ENCODE measurements at regions not wholly inside any gene's neighbourhood (a gene's known extent, or its start where the extent isn't known, plus 50 kb on each side); places are given as distances from the start of the nearest gene placed in this dataset.

GRCh38 chr2:67802291-67802690 is 260.5 kb downstream of the C1D start:
- no peak for DNase-seq (ENCODE audit: low spot score in 2 of 2)
- FAIRE-seq = no peak

DNA sequence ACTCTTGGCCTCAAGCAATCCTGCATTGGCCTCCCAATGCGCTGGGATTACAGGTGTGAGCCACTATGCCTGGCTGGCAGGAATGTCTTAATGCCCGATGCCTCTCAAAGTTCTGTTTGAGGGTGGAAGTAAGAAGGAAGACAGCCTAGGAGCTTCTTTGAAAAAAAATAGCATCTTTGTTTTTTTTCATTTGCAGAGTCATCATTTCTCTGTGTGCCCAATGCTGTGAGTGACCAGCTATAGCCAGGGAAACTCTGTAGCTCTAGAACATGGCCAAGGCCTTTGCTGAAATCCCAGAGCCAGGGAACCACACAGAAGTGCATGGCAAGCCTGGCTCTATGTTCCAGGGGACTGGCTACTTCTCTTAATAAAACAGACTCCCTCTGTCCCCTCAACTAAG is 260.0 kb downstream of the C1D start:
- DNase-seq (ENCODE audit: low spot score in 2 of 2) (no peak), FAIRE-seq (no peak)

DNA sequence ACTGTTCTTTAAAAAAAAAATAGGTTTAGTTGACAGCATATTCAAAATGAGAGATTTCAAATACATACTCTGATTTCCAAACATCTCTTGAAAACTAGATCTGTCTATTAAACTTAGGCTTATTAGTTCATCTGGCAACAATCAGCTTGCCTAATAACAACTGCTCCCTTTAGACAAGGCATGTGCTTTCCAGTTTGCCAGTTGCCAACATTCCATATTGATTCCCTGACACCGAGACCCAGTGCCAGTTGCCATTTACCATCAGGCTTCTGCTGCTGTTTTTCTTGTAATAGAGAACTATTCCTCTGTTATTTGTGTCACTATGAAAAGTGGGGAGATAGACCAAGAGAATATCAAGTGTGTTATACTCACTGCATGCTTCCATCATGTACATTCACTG is 256.0 kb downstream of the C1D start:
- no peak for DNase-seq (ENCODE audit: low spot score in 2 of 2)
- no peak for FAIRE-seq

GRCh38 chr2:67808112-67808511 is 254.7 kb downstream of the C1D start:
- FAIRE-seq (no peak), DNase-seq (ENCODE audit: low spot score in 2 of 2) (no peak)

DNA sequence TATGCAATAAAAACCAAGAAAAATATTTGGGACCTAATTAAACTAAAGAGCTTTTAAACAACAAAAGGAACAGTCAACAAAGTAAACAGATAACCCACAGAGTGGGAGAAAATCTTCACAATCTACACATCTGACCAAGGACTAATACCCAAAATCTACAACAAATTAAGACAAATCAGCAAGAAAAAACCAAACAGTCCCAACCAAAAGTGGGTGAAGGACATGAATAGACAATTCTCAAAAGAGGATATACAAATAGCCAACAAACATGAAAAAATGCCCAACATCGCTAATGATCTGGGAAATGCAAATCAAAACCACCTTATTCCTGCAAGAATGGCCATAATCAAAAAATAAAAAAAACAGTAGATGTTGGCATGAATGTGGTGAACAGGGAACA is 250.1 kb downstream of the C1D start:
- no peak for FAIRE-seq
- no peak for DNase-seq (ENCODE audit: low spot score in 2 of 2)

DNA sequence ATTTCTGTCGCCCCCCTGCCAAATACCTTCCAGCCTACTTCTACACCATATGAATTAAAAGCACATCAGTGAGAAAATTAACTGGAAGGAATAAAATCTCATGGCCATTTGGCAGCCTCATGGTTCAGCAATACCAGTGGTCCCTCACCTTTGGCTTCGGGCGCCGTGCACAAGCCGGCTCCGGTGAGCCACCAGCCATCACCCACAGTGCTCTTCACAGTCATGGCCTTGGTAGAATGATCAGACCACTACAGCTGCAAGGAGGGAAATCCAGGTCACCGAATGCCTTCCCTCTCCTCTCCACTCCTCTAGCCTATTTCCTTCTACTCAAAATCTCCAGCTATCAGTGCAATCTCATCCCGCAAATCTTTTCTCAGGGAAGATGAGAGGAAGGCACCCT is 239.1 kb downstream of the C1D start:
- DNase-seq (ENCODE audit: low spot score in 2 of 2) (no peak), FAIRE-seq (no peak)

DNA sequence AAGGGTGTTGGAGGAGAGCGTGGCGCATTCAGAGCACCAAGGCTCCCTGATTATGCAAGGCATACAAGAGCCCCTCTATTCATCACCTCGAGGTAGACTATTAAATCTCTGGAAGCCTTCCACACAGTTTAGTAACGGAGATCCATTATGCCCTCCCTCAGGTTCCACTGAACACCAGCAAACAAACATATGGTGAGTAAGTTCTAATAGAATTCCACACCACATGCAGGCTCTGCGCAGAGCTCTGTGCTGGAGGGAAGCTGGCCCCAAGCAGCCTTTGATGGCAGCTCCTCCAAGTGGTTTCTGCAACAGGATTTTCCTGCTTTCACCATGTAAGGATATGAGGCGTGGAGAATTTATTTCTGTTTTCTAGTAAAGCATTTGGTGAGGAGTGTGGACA is 238.6 kb downstream of the C1D start:
- DNase-seq (ENCODE audit: low spot score in 2 of 2) = no peak
- no peak for FAIRE-seq

- no peak for FAIRE-seq
These were observed 237.3 kb downstream of the C1D start for GRCh38 chr2:67825476-67825875.

GRCh38 chr2:67828066-67828465 is 234.7 kb downstream of the C1D start:
- FAIRE-seq (no peak), DNase-seq (ENCODE audit: low spot score in 2 of 2) (no peak)

More at GRCh38 chr2:67825476-67825875, 237.3 kb downstream of the C1D start:
- no peak for DNase-seq (ENCODE audit: low spot score in 2 of 2)

DNA sequence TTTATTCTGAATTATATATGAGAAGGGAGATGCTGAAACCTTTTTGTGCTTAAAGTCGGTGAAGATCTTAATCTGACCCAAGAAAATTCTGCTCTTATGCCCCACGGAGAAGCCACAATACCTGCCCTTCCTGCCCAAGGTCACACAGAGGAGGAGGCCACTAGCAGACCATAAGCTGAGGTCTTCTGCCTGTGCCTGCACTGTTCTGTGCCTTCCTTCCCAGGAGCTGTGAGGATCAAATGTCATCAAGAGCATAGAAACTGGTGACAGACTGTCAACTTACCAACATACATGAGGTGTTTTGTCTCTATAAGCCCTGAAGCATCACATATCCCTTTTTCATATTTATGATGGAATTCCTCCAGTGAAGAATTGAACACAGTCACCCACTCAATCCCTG is 233.3 kb downstream of the C1D start:
- FAIRE-seq (no peak), DNase-seq (ENCODE audit: low spot score in 2 of 2) (no peak)

DNA sequence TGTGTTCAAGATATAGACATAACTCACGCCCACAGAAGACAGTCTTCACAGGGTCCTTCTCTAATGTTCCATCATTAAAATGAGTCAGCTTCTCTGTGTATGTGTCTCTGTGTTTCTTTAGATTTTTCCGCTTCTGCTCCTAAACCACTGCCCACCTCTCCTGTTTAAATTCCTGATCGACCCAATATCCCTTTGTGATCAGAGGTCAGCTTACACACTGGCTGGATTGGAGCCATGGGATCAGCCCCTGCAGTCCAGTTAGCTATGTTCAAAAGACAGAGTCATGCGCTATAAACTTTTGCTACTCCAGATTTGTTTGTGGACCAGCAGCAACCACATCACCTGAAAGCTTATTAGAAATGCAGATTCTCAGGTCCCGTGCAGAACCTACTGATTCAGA is 229.2 kb downstream of the C1D start:
- no peak for FAIRE-seq

DNA sequence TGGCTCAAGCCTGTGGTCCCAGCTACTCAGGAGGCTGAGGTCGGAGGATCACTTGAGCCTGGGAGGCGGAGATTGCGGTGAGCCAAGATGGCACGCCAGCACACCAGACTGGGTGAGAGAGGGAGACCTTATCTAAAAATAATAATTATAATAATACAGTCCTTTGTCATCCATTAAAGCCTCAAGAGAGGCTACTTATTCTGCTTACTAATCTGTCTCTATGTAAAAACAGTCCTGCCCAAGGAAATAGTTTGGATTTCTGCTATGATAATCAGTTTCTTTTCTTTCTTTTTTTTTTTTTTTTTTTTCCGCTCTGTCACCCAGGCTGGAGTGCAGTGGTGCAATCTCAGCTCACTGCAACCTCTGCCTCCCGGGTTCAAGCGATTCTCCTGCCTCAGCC is 228.3 kb downstream of the C1D start:
- FAIRE-seq = no peak
- DNase-seq (ENCODE audit: low spot score in 2 of 2) = no peak

More for the DNA sequence above, 229.2 kb downstream of the C1D start:
- DNase-seq (ENCODE audit: low spot score in 2 of 2) = no peak

DNA sequence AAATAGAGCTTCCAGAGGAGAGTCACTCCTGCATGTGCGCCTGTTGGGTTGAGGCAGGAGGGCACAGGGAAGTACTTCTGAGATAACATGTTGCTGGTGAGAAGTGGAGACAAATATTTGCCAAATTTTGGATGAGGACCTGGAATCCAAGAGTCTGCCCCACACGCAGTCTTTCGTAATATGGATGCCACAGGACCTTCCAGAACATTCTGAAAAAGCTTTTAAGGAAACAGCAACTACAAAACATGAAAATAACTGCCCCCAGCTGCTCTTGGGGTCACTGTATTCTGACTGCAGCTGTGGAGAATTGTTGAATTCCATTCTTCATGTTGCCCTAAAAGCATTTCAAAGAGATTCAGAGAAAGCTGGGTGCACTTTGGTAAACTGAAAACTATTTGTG is 227.5 kb downstream of the C1D start:
- no peak for FAIRE-seq
- DNase-seq (ENCODE audit: low spot score in 2 of 2) = no peak

DNA sequence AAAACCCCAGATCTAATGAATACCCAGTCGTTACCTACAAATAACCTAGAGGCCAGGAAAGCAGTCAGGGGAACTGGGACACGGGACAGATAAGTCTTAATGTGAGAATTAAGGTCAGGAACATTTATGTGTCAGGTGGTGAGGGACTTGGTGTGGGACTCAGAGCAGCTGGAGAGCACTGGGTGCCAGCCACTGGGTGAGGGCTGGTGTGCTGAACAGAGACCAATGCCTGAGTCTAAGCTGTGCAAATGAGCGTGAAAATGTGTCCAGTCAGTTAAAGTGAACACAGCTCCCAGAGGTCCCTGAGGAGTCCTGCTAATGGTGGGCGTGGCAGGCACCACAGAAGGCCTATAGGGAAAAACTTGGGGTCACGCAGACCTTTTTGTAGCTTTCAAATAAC is 225.9 kb downstream of the C1D start:
- DNase-seq (ENCODE audit: low spot score in 2 of 2) = no peak
- FAIRE-seq = no peak

- no peak for DNase-seq (ENCODE audit: low spot score in 2 of 2)
- no peak for FAIRE-seq
These were observed 224.6 kb downstream of the C1D start for GRCh38 chr2:67838205-67838604.

- DNase-seq (ENCODE audit: low spot score in 2 of 2) = no peak
- FAIRE-seq = no peak
These were observed 223.6 kb downstream of the C1D start for GRCh38 chr2:67839242-67839641.

DNA sequence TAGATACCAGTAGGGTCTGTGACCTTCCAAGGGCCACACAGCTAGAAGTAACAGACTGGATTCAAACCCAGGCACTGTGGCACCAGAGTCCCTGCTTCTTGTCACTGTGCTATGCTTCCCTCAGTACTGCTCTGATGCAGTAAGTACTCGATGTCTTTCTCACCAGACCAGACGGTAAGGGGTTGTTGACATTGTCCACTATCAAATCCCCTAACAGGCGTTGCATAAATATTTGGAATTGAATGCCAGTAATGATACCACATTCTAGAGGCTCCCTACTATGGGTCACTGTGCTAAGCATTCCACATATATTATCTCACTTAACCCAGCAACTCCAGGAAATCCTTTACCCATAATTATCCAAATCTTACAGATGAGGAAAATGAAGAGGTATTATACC is 223.1 kb downstream of the C1D start:
- FAIRE-seq = no peak
- no peak for DNase-seq (ENCODE audit: low spot score in 2 of 2)

- FAIRE-seq = no peak
- DNase-seq (ENCODE audit: low spot score in 2 of 2) = peak in 1 of 2 donors; percentile 45
These were observed 222.2 kb downstream of the C1D start for GRCh38 chr2:67840460-67841068.

- FAIRE-seq = no peak
- DNase-seq (ENCODE audit: low spot score in 2 of 2) = no peak
These were observed 221.1 kb downstream of the C1D start for GRCh38 chr2:67841711-67842110.

DNA sequence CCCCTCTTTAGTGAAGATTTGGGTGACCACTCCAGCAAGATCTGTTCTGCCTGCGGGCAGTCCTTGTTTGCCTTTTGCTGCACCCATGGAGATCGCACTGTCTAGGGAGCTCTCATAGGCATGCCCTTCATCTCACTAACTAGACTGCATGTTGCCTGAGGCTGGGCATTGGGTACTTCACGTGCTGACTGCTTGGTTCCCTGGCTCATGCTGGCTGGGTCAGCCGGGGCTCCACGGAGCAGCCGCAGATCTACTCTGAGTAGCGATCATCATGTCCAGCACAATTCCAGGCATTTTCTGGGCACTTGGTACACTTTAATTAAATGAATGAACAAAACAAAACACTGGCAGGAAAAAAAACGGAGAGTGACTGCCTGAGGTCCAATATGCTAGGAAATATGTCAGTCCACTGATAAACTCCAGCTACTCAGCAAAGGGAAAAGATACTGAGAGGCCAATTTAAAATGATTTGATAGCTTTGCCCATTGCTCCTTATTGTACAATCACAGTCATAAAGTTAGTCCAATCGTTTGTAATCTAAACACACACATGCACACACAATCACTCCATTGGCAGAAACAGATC is 220.3 kb downstream of the C1D start:
- FAIRE-seq = no peak

GRCh38 chr2:67844024-67844540 is 218.7 kb downstream of the C1D start:
- DNase-seq (ENCODE audit: low spot score in 2 of 2) (no peak), FAIRE-seq (no peak)

More for the DNA sequence above, 220.3 kb downstream of the C1D start:
- no peak for DNase-seq (ENCODE audit: low spot score in 2 of 2)

DNA sequence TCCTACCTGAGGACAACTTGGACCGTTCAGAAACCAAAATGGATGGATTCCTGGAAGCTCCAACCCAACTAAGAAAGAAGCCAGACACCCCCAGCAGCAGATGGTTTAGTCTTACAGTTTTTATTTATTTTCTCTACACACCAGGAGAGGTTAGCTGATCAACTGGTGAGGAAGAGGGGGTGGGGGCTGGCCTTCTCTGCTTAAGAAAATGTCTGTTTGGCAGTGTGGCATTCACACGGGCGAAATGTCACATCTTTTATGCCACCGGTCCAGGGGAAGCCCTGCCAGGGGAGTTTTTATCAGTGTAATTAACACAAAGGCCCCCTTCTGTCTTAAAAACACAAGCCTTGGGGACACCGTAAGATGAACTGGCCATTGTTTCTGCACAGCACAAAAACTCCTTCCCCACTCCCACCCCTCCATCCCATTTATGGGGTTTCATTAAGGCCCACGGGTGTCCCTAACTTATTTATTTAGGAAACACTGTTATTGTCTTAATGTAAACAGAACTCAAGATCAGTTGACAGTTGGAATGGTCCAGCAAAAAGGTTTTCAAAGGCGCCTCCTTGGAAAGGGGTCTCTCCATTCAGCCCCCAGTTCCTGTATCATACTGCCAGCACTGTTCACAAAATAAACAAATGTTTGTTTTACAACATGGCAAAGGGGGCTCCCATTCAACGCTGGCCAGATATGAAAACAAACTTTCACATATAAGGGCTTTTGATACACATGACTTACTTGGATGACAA is 217.0 kb downstream of the C1D start:
- FAIRE-seq (no peak), DNase-seq (ENCODE audit: low spot score in 2 of 2) (no peak)

Measured in frontal cortex (tissue), 3 donors.